H1 (cell line): ENCODE measurements at regions not wholly inside any gene's neighbourhood (a gene's known extent, or its start where the extent isn't known, plus 50 kb on each side); places are given as distances from the start of the nearest gene placed in this dataset.

Source experiments
- CTCF ChIA-PET: fragments of 300-600 bp; sonication (Branson Sonifier 250); formaldehyde crosslinking; loops from one replicate; lab custom pipeline; 2021; ENCODE audit not compliant: partially characterized antibody; lab: Charles Lee
- POLR2A ChIA-PET: fragments of 300-600 bp; sonication (Branson Sonifier 250); formaldehyde crosslinking; loops from one replicate; lab custom pipeline; 2021; ENCODE audit warnings: inconsistent platforms; ENCODE audit not compliant: partially characterized antibody; lab: Charles Lee
- DNase-seq, 2 experiments: peaks; one replicate each; pipeline versions ENCODE4 v3.0.0 to v3.0.0-alpha.2; 2010 to 2022; ENCODE audit warnings: low spot score in 2 of 2, low read depth in 1 of 2, mixed read lengths in 1 of 2
- FAIRE-seq: peaks from 2 replicates; lab custom pipeline; 2011; peaks lifted over from hg19 to GRCh38; lab: Jason Lieb, UNC
- H2AFZ ChIP-seq: 2 replicates; pipeline ENCODE4 v1.8.1; 2012; ENCODE audit warnings: low read length, inconsistent platforms
- H2AK5ac ChIP-seq: 2 replicates; pipeline ENCODE4 v1.6.1; 2013; ENCODE audit warnings: low read depth, low read length
- H2BK120ac ChIP-seq: replicated peaks from 2 replicates; pipeline ENCODE3; 2013; ENCODE audit warnings: low read depth, low read length, inconsistent platforms
- H2BK12ac ChIP-seq: 2 replicates; pipeline ENCODE4 v1.6.1; 2013; ENCODE audit warnings: low read depth, low read length
- H2BK15ac ChIP-seq: 2 replicates; pipeline ENCODE4 v1.6.1; 2013; ENCODE audit warnings: low read length
- H2BK20ac ChIP-seq: 2 replicates; pipeline ENCODE4 v1.6.1; 2013; ENCODE audit warnings: low read length
- H2BK5ac ChIP-seq: 2 replicates; pipeline ENCODE4 v1.6.1; 2013; ENCODE audit warnings: low read depth, low read length
- H3K14ac ChIP-seq: 2 replicates; pipeline ENCODE4 v1.6.1; 2013; ENCODE audit warnings: inconsistent platforms; ENCODE audit not compliant: insufficient read length
- H3K18ac ChIP-seq: 2 replicates; pipeline ENCODE4 v1.6.1; 2013; ENCODE audit warnings: low read length; ENCODE audit errors: extremely low read depth
- H3K23ac ChIP-seq: 2 replicates; pipeline ENCODE4 v1.6.1; 2013; ENCODE audit warnings: inconsistent platforms; ENCODE audit not compliant: insufficient read length
- H3K23me2 ChIP-seq: 2 replicates; pipeline ENCODE4 v1.6.1; 2013; ENCODE audit warnings: low read depth, low read length
- H3K27ac ChIP-seq: 2 replicates; pipeline ENCODE4 v1.6.1; 2011; ENCODE audit warnings: low read depth, low read length, inconsistent platforms
- H3K27me3 ChIP-seq, 4 experiments: replicated peaks in 1 of 4; 1 replicate in 1 of 4; 2 replicates in 3 of 4; pipeline versions ENCODE4 v1.6.1 to v1.8.1; 2011 to 2013; ENCODE audit warnings: low read length in 3 of 4, mild to moderate bottlenecking in 3 of 4, inconsistent platforms in 2 of 4, mixed read lengths in 2 of 4, moderate library complexity in 1 of 4; ENCODE audit not compliant: control insufficient read depth in 3 of 4, insufficient read depth in 3 of 4; ENCODE audit errors: extremely low read depth in 1 of 4
- H3K36me3 ChIP-seq, 4 experiments: 2 replicates each; pipeline versions ENCODE4 v1.6.1 to v1.8.1; 2011 to 2013; ENCODE audit warnings: mild to moderate bottlenecking in 4 of 4, low read length in 3 of 4, moderate library complexity in 2 of 4, control low read depth in 1 of 4, inconsistent platforms in 1 of 4; ENCODE audit not compliant: insufficient read depth in 4 of 4, control insufficient read depth in 2 of 4
- H3K4ac ChIP-seq: replicated peaks from 2 replicates; pipeline ENCODE3; 2013; ENCODE audit warnings: low read length, low read depth, mixed read lengths, inconsistent platforms; ENCODE audit not compliant: insufficient read length
- H3K4me1 ChIP-seq, 4 experiments: replicated peaks in 1 of 4; 1 replicate in 1 of 4; 2 replicates in 3 of 4; pipeline versions ENCODE4 v1.6.1 to v1.8.1; 2011 to 2013; ENCODE audit warnings: low read length in 3 of 4, inconsistent platforms in 2 of 4, mixed read lengths in 1 of 4; ENCODE audit not compliant: insufficient read depth in 4 of 4, control insufficient read depth in 3 of 4
- H3K4me2 ChIP-seq, 2 experiments: 2 replicates each; pipeline versions ENCODE4 v1.6.1 to v1.8.1; 2011 to 2013; ENCODE audit warnings: low read depth in 2 of 2, low read length in 2 of 2, control low read depth in 1 of 2, inconsistent platforms in 1 of 2, mild to moderate bottlenecking in 1 of 2; ENCODE audit not compliant: insufficient read depth in 1 of 2
- H3K4me3 ChIP-seq, 4 experiments: fragments of 200-600, 300-600 bp in 1 of 4; sonication (generic), shearing (Covaris generic), sonication (Bioruptor Twin) in 1 of 4; 2 replicates each; pipeline versions ENCODE4 v1.5.1 to v1.8.1; 2011 to 2016; ENCODE audit warnings: low read length in 4 of 4, low read depth in 3 of 4, control low read depth in 2 of 4, inconsistent platforms in 2 of 4, mild to moderate bottlenecking in 2 of 4, mixed read lengths in 1 of 4, moderate library complexity in 1 of 4; ENCODE audit not compliant: insufficient read depth in 2 of 4; ENCODE audit errors: extremely low read depth in 1 of 4
- H3K56ac ChIP-seq: replicated peaks from 2 replicates; pipeline ENCODE3; 2013; ENCODE audit warnings: low read depth, mild to moderate bottlenecking, mixed read lengths, low read length, inconsistent platforms; ENCODE audit not compliant: insufficient read length
- H3K79me1 ChIP-seq: 2 replicates; pipeline ENCODE4 v1.6.1; 2013; ENCODE audit warnings: low read depth, low read length, control low read depth
- H3K79me2 ChIP-seq, 2 experiments: 2 replicates each; pipeline versions ENCODE4 v1.6.1 to v1.8.1; 2012 to 2013; ENCODE audit warnings: low read length in 2 of 2, mild to moderate bottlenecking in 2 of 2, inconsistent platforms in 1 of 2; ENCODE audit not compliant: insufficient read depth in 2 of 2, control insufficient read depth in 1 of 2
- H3K9ac ChIP-seq, 4 experiments: replicated peaks in 1 of 4; 1 replicate in 1 of 4; 2 replicates in 3 of 4; pipeline versions ENCODE4 v1.6.1 to v1.8.1; 2011 to 2013; ENCODE audit warnings: low read depth in 3 of 4, low read length in 3 of 4, control low read depth in 2 of 4, mild to moderate bottlenecking in 2 of 4, moderate library complexity in 2 of 4, inconsistent platforms in 1 of 4; ENCODE audit errors: extremely low read depth in 1 of 4
- H3K9me3 ChIP-seq, 2 experiments: 2 replicates each; pipeline versions ENCODE4 v1.6.1 to v1.8.1; 2012 to 2013; ENCODE audit warnings: mild to moderate bottlenecking in 2 of 2, moderate library complexity in 2 of 2, control low read depth in 1 of 2, inconsistent platforms in 1 of 2, low read depth in 1 of 2, low read length in 1 of 2, mixed read lengths in 1 of 2; ENCODE audit not compliant: insufficient read depth in 2 of 2
- H4K20me1 ChIP-seq, 2 experiments: replicated peaks in 1 of 2; 2 replicates each; pipeline versions ENCODE3 to v1.8.1; 2011 to 2013; ENCODE audit warnings: inconsistent platforms in 2 of 2, low read length in 2 of 2, mild to moderate bottlenecking in 1 of 2; ENCODE audit not compliant: insufficient read depth in 2 of 2, control insufficient read depth in 1 of 2
- H4K5ac ChIP-seq: 2 replicates; pipeline ENCODE4 v1.6.1; 2013; ENCODE audit warnings: low read length, low read depth, mixed read lengths, inconsistent platforms; ENCODE audit not compliant: insufficient read length
- H4K8ac ChIP-seq: 2 replicates; pipeline ENCODE4 v1.8.0; 2013; ENCODE audit warnings: mild to moderate bottlenecking, moderate library complexity, low read length, inconsistent platforms; ENCODE audit not compliant: insufficient read depth; ENCODE audit errors: extremely low read depth
- H4K91ac ChIP-seq: replicated peaks from 2 replicates; pipeline ENCODE3; 2013; ENCODE audit warnings: low read length, mixed read lengths, inconsistent platforms; ENCODE audit not compliant: insufficient read length
- BCL11A ChIP-seq, 2 experiments: IDR thresholded peaks; one replicate each; pipeline ENCODE4 v1.6.1; 2011; ENCODE audit warnings: low read depth in 2 of 2, low read length in 2 of 2, mild to moderate bottlenecking in 2 of 2
- BRCA1 ChIP-seq: IDR thresholded peaks from 2 replicates; pipeline ENCODE4 v1.6.1; 2012; ENCODE audit warnings: low read depth, low read length, improper control_type of control experiment
- CBX5 ChIP-seq: fragments of 300-800, 300-1000 bp; sonication (generic); IDR thresholded peaks from 2 replicates; pipeline ENCODE4 v1.7.1; 2016; ENCODE audit warnings: antibody characterized with exemption, low read length, low read depth
- HDAC2 ChIP-seq, 2 experiments: fragments of 300-600 bp in 1 of 2; sonication (generic) in 1 of 2; IDR thresholded peaks; 2 replicates each; pipeline ENCODE4 v1.6.1; 2011 to 2012; ENCODE audit warnings: low read depth in 2 of 2, low read length in 2 of 2, mild to moderate bottlenecking in 2 of 2, moderate library complexity in 2 of 2, borderline replicate concordance in 1 of 2, inconsistent platforms in 1 of 2
- MAX ChIP-seq: IDR thresholded peaks from 2 replicates; pipeline ENCODE4 v1.6.1; 2012; ENCODE audit warnings: inconsistent platforms
- NANOG ChIP-seq: IDR thresholded peaks from 2 replicates; pipeline ENCODE4 v1.6.1; 2011; ENCODE audit warnings: low read length, low read depth, mild to moderate bottlenecking, inconsistent platforms; ENCODE audit not compliant: insufficient read depth, poor library complexity, severe bottlenecking
- POLR2A ChIP-seq, 2 experiments: IDR thresholded peaks; 1 replicate in 1 of 2; 2 replicates in 1 of 2; pipeline ENCODE4 v1.6.1; 2011; ENCODE audit warnings: low read depth in 2 of 2, low read length in 2 of 2, mild to moderate bottlenecking in 2 of 2; ENCODE audit errors: control extremely low read depth in 1 of 2
- RBBP5 ChIP-seq: IDR thresholded peaks from 2 replicates; pipeline ENCODE4 v1.7.1; 2012; ENCODE audit warnings: low read depth, mild to moderate bottlenecking, inconsistent platforms, low read length, moderate library complexity, borderline replicate concordance
- RXRA ChIP-seq: IDR thresholded peaks from 2 replicates; pipeline ENCODE4 v1.6.1; 2011; ENCODE audit warnings: low read depth, mild to moderate bottlenecking, low read length, moderate library complexity; ENCODE audit not compliant: insufficient read depth
- SAP30 ChIP-seq: fragments of 300-600 bp; sonication (generic); IDR thresholded peaks from 2 replicates; pipeline ENCODE4 v1.7.1; 2012; ENCODE audit warnings: low read length, moderate library complexity, mild to moderate bottlenecking, inconsistent platforms; ENCODE audit not compliant: insufficient read depth, insufficient replicate concordance
- SIX5 ChIP-seq: IDR thresholded peaks from 2 replicates; pipeline ENCODE4 v1.6.1; 2011; ENCODE audit warnings: mild to moderate bottlenecking, low read depth, low read length
- SRF ChIP-seq: IDR thresholded peaks from 2 replicates; pipeline ENCODE4 v1.6.1; 2011; ENCODE audit warnings: mild to moderate bottlenecking, low read depth, low read length, moderate library complexity
- SUZ12 ChIP-seq: fragments of 200-600 bp; sonication (generic); IDR thresholded peaks from 2 replicates; pipeline ENCODE4 v1.6.1; 2012; ENCODE audit warnings: mild to moderate bottlenecking, inconsistent platforms, low read length, moderate library complexity, mixed read lengths
- WGBS, 2 experiments: shearing (Covaris generic) in 1 of 2; methylation state at CpG; one replicate each; pipeline versions ENCODE4 v1.1.6 to v1.1.7; 2013 to 2015; ENCODE audit warnings: low lambda C conversion rate in 2 of 2, mixed read lengths in 2 of 2, inconsistent platforms in 1 of 2, low coverage in 1 of 2, missing lambda C conversion rate in 1 of 2; ENCODE audit not compliant: insufficient replicate concordance in 2 of 2, insufficient coverage in 1 of 2, insufficient read length in 1 of 2; ENCODE audit errors: extremely low coverage in 1 of 2, missing lambda C conversion rate in 1 of 2; 5-methylcytosine and 5-hydroxymethylcytosine counted together
- TF ChIP-seq, protein P1 (sequence below): IDR thresholded peaks from 2 replicates; pipeline ENCODE4 v1.6.1; 2012; ENCODE audit warnings: inconsistent platforms

GRCh38 chr2:160683206-160683605 is 189.6 kb upstream of the RBMS1 start:
- no peak for TF ChIP-seq BRCA1
- no peak for TF ChIP-seq RBBP5
- TF ChIP-seq, protein P1, sequence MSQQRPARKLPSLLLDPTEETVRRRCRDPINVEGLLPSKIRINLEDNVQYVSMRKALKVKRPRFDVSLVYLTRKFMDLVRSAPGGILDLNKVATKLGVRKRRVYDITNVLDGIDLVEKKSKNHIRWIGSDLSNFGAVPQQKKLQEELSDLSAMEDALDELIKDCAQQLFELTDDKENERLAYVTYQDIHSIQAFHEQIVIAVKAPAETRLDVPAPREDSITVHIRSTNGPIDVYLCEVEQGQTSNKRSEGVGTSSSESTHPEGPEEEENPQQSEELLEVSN: no peak
- TF ChIP-seq SIX5: no peak
- TF ChIP-seq MAX: no peak
- no peak for TF ChIP-seq SUZ12
- no peak for TF ChIP-seq HDAC2 (IDR thresholded peaks at IDR 0.05; ENCODE audit: borderline replicate concordance in 1 of 2, low read depth in 2 of 2, low read length in 2 of 2)
- TF ChIP-seq CBX5: no peak
- TF ChIP-seq NANOG: no peak
- TF ChIP-seq RXRA: no peak
- no peak for TF ChIP-seq SRF
- TF ChIP-seq POLR2A (IDR thresholded peaks at IDR 0.05; ENCODE audit: control extremely low read depth in 1 of 2, low read depth in 2 of 2, low read length in 2 of 2): no peak
- no peak for TF ChIP-seq SAP30
- TF ChIP-seq BCL11A (IDR thresholded peaks at IDR 0.05; ENCODE audit: low read depth in 2 of 2, low read length in 2 of 2): no peak
- no peaks in the 10 kb centered on the region for H3K9me3 ChIP-seq
- H3K79me1 ChIP-seq: no peaks in the 10 kb centered on the region
- DNase-seq (no peak), FAIRE-seq (no peak)
- no peak overlapping the region for H3K14ac ChIP-seq
- no peak overlapping the region for H2BK15ac ChIP-seq
- no peak overlapping the region for H2AK5ac ChIP-seq
- H4K5ac ChIP-seq: no peak overlapping the region
- 82% methylated on average over 3 of the region's 3 CpGs; no CpG with 5 or more reads in 1 of the 2 experiments for WGBS, 2 experiments
- POLR2A ChIA-PET: no interaction called here
- no peak overlapping the region for H3K27ac ChIP-seq
- H2AFZ ChIP-seq: no peak overlapping the region
- H4K8ac ChIP-seq: no peak overlapping the region
- H3K23me2 ChIP-seq: no peaks in the 10 kb centered on the region; the same call in 1 of the 2 replicates
- H3K4me2 ChIP-seq: no peak overlapping the region
- no peak overlapping the region for H2BK12ac ChIP-seq
- no peaks in the 10 kb centered on the region for H3K27me3 ChIP-seq
- H3K4me3 ChIP-seq: no peak overlapping the region
- CTCF ChIA-PET: no interaction called here
- H3K23ac ChIP-seq: no peak overlapping the region
- no peak overlapping the region for H3K9ac ChIP-seq
- no peaks in the 10 kb centered on the region for H4K20me1 ChIP-seq
- H3K79me2 ChIP-seq: no peaks in the 10 kb centered on the region
- H4K91ac ChIP-seq: no peak overlapping the region
- H3K4me1 ChIP-seq: no peaks in the 10 kb centered on the region
- no peak overlapping the region for H2BK20ac ChIP-seq
- no peaks in the 10 kb centered on the region for H3K36me3 ChIP-seq
- no peak overlapping the region for H2BK120ac ChIP-seq
- H3K56ac ChIP-seq: no peak overlapping the region
- H3K4ac ChIP-seq: no peak overlapping the region
- no peak overlapping the region for H2BK5ac ChIP-seq
- H3K18ac ChIP-seq: no peak overlapping the region
